Tibial artery (tissue), 4 donors: ENCODE measurements at regions not wholly inside any gene's neighbourhood (a gene's known extent, or its start where the extent isn't known, plus 50 kb on each side); places are given as distances from the start of the nearest gene placed in this dataset.

ENCODE experiments used
- DNase-seq, 2 donors: peaks; one replicate each; pipeline ENCODE4 v3.0.0-alpha.2; 2019
- H3K27ac ChIP-seq, 2 donors: fragments of 200-600 bp; sonication (generic) in 1 of 2; 1 replicate in 1 of 2; 2 replicates in 1 of 2; pipeline ENCODE4 v1.5.1; 2018 to 2019; ENCODE audit warnings: mild to moderate bottlenecking in 1 of 2
- H3K27me3 ChIP-seq, 2 donors: fragments of 200-600 bp; sonication (generic) in 1 of 2; one replicate each; pipeline versions ENCODE4 v1.5.1 to v1.6.0; 2016 to 2019
- H3K36me3 ChIP-seq, 3 donors: fragments of 200-600 bp; sonication (generic) in 2 of 3; one replicate each; pipeline ENCODE4 v1.5.1; 2016 to 2019; ENCODE audit warnings: mild to moderate bottlenecking in 2 of 3
- H3K4me1 ChIP-seq, 4 donors: fragments of 200-600 bp; sonication (generic) in 2 of 4; 1 replicate in 3 of 4; 2 replicates in 1 of 4; pipeline ENCODE4 v1.5.1; 2016 to 2019
- H3K4me3 ChIP-seq, 2 donors: fragments of 200-600 bp; sonication (generic) in 1 of 2; 1 replicate in 1 of 2; 2 replicates in 1 of 2; pipeline ENCODE4 v1.5.1; 2018 to 2019; ENCODE audit warnings: mild to moderate bottlenecking in 2 of 2
- H3K9me3 ChIP-seq, 3 donors: fragments of 200-600 bp; sonication (generic) in 1 of 3; one replicate each; pipeline ENCODE4 v1.5.1; 2016 to 2019
- intact Hi-C: fragments of 100-400 bp; cut with DNase I; formaldehyde crosslinking; loops from one replicate; pipeline ENCODE4 v1.15.0; 2023; ENCODE audit warnings: low total_unique reads
- TF ChIP-seq, protein P1 (sequence below), 2 experiments: fragments of 200-600 bp in 1 of 2; fragments of 450-650 bp in 1 of 2; IDR thresholded peaks; one replicate each; pipeline ENCODE4 v1.5.1; 2017 to 2019; ENCODE audit warnings: antibody characterized with exemption in 2 of 2, mild to moderate bottlenecking in 1 of 2, moderate library complexity in 1 of 2

DNA sequence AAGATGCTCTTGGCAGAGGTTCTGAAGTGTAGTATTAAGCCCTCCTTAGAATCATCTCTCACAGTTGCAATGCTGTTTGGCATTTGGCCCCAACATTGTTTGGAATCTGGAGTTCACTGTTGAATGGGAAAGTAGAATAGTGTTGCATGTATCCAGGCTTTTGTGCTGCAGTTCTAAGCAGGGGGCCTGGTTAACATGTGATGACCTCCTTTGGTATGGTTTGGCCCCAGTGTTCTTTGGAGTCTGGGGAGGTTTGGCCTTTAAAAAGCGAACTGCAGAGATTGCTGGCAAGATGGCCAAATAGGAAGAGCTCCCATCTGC, 61.8 kb upstream of the PLD5 start:
- H3K27me3 ChIP-seq = no peaks in the 10 kb centered on the region
- TF ChIP-seq, protein P1, sequence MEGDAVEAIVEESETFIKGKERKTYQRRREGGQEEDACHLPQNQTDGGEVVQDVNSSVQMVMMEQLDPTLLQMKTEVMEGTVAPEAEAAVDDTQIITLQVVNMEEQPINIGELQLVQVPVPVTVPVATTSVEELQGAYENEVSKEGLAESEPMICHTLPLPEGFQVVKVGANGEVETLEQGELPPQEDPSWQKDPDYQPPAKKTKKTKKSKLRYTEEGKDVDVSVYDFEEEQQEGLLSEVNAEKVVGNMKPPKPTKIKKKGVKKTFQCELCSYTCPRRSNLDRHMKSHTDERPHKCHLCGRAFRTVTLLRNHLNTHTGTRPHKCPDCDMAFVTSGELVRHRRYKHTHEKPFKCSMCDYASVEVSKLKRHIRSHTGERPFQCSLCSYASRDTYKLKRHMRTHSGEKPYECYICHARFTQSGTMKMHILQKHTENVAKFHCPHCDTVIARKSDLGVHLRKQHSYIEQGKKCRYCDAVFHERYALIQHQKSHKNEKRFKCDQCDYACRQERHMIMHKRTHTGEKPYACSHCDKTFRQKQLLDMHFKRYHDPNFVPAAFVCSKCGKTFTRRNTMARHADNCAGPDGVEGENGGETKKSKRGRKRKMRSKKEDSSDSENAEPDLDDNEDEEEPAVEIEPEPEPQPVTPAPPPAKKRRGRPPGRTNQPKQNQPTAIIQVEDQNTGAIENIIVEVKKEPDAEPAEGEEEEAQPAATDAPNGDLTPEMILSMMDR (IDR thresholded peaks at IDR 0.05) = no peak
- no peaks in the 10 kb centered on the region for H3K36me3 ChIP-seq
- no peak overlapping the region for H3K27ac ChIP-seq
- intact Hi-C loops = no loop called here
- H3K4me3 ChIP-seq = no peak overlapping the region
- no peak for DNase-seq
- H3K9me3 ChIP-seq = peaks cover 0 to 2% (median 0%) of the 10 kb centered on the region in 3 donors
- no peaks in the 10 kb centered on the region for H3K4me1 ChIP-seq

DNA sequence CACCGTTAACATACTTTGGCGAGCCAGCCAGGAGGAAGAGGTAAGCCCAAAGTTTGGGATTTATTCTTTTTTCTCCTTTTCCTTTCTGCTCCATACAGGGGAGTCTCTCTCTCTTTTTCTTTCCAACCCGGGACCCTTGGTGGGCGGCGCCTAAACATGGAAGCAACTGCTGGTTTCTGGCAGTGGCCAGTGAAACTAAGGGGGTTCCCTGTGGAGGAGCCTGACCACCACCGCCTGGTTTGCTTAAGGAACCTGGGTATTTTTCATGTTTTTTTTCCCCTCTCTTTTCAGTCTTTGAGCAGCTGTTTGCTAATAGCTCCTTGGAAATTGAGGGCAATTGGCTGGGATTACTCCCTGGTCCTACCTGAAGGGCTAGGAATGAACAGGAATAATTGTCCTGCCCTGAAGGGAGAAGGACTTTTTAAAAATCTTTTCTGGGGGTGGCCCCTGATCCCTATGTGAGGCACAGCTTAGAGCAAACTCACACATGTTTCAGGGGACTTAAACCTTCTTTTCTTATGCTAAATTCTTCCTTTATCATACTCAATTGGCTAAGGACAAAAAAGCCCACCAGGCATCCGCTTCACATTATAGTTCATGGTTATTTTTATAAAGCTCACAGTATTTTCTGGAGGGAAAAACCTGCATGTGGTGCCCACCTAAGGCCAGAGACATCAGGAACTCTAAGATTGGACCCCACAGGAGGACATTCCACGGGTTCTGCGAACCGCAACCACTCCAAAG, 61.3 kb upstream of the PLD5 start:
- intact Hi-C loops = no loop called here
- TF ChIP-seq, protein P1 (IDR thresholded peaks at IDR 0.05) = no peak
- Histone ChIP-seq H3K36me3 (no peaks in the 10 kb centered on the region), H3K9me3 (no peaks in the 10 kb centered on the region), H3K4me3 (no peak overlapping the region), H3K27me3 (no peaks in the 10 kb centered on the region), H3K4me1 (no peaks in the 10 kb centered on the region), H3K27ac (no peak overlapping the region)
- DNase-seq = no peak

DNA sequence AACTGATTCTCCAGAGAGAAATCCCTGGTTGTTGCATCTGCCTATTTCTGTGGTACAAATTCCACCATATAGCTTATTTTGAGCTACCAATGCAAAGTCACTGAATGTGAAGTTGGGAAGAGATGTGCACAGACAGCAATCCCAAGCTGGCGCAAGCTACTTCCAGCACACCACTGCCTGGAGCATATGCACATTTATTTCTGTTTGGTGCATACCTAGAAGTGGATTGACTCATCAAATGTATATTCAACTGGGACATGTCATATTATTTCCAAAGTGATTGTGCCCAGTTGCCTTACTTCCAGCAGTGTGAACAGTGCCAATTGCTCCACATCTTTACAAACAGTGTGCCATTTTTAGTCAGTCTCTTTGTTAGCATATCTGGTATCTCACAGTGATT, 58.2 kb upstream of the PLD5 start:
- Histone ChIP-seq H3K27ac (no peak overlapping the region), H3K27me3 (no peaks in the 10 kb centered on the region), H3K36me3 (no peaks in the 10 kb centered on the region), H3K4me3 (no peak overlapping the region), H3K9me3 (peaks cover 0 to 4% (median 0%) of the 10 kb centered on the region in 3 donors), H3K4me1 (no peaks in the 10 kb centered on the region)
- DNase-seq = no peak
- intact Hi-C loops = no loop called here
- TF ChIP-seq, protein P1 (IDR thresholded peaks at IDR 0.05) = no peak

DNA sequence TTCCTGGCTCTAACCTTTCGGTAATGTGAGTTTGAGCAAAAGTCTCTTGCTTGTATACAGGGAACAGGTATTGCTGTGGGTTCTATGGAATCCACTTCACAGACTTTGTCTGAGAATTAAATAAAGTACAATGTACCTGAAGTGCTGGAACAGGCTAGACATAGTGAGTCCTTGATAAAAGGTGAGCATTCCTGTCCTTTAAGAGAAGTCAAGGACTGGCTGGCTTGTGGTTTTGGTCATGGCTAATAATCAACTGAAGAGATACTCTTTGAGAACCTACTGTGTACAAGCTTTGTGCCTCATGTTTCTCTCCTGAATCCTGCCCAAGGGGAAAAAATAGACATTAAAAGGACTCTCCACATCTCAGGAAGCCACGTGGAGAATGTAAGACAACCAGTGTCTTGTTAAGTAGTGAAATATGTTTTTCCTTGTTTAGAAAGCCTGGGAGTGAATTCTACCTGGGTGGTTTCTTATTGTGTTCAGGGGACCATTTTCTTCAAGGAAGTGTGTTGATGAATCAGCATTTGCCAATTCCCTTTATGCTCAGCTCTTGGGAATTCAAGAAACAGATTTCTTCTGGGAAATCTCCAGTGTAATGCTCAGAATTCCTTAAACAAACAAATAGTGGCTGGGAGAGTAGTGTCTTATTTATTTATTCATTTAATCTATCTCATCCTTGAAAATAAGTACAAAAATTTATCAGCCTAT, 55.2 kb upstream of the PLD5 start:
- intact Hi-C loops = no loop called here

More for the DNA sequence above, 55.2 kb upstream of the PLD5 start:
- no peak overlapping the region for H3K4me3 ChIP-seq
- no peaks in the 10 kb centered on the region for H3K27me3 ChIP-seq
- TF ChIP-seq, protein P1 (IDR thresholded peaks at IDR 0.05) = no peak
- no peak overlapping the region for H3K27ac ChIP-seq
- peaks cover 0 to 4% (median 0%) of the 10 kb centered on the region in 3 donors for H3K9me3 ChIP-seq
- no peaks in the 10 kb centered on the region for H3K4me1 ChIP-seq
- no peak for DNase-seq
- no peaks in the 10 kb centered on the region for H3K36me3 ChIP-seq
